SK-N-MC (cell line): ENCODE measurements at regions not wholly inside any gene's neighbourhood (a gene's known extent, or its start where the extent isn't known, plus 50 kb on each side); places are given as distances from the start of the nearest gene placed in this dataset.

Experiments
- DNase-seq: peaks from one replicate; pipeline ENCODE4 v3.0.0-alpha.2; 2011; ENCODE audit warnings: low read depth, low spot score
- H3K27ac ChIP-seq: fragments of 200-600 bp; sonication (generic); 2 replicates; pipeline ENCODE4 v1.5.1; 2016; ENCODE audit warnings: mixed run types
- H3K36me3 ChIP-seq: fragments of 200-600 bp; sonication (generic); 2 replicates; pipeline ENCODE4 v1.6.1; 2017; ENCODE audit warnings: antibody characterized with exemption, low read length, mixed read lengths; ENCODE audit not compliant: insufficient read depth
- H3K4me3 ChIP-seq: fragments of 200-600 bp; sonication (generic); 2 replicates; pipeline ENCODE4 v1.5.1; 2016
- H3K9ac ChIP-seq: fragments of 200-600 bp; sonication (generic); 2 replicates; pipeline ENCODE4 v1.8.0; 2017; ENCODE audit warnings: mixed run types, mixed read lengths; ENCODE audit not compliant: insufficient read length
- H3K9me3 ChIP-seq: fragments of 200-600 bp; sonication (generic); 2 replicates; pipeline ENCODE4 v1.6.1; 2017; ENCODE audit warnings: low read depth, mild to moderate bottlenecking, antibody characterized with exemption, low read length, moderate library complexity, mixed read lengths
- EZH2 ChIP-seq: fragments of 200-600 bp; sonication (generic); IDR thresholded peaks from one replicate; pipeline ENCODE4 v1.6.1; 2017; ENCODE audit warnings: antibody characterized with exemption
- FOXP2 ChIP-seq: optimal IDR thresholded peaks from 2 replicates; pipeline ENCODE3; 2011; ENCODE audit warnings: mild to moderate bottlenecking, moderate library complexity; ENCODE audit not compliant: insufficient read depth; ENCODE audit errors: extremely low read length, control extremely low read depth
- POLR2AphosphoS5 ChIP-seq: IDR thresholded peaks from 2 replicates; pipeline ENCODE4 v1.6.1; 2012; ENCODE audit warnings: mild to moderate bottlenecking, low read depth, low read length, borderline replicate concordance

DNA sequence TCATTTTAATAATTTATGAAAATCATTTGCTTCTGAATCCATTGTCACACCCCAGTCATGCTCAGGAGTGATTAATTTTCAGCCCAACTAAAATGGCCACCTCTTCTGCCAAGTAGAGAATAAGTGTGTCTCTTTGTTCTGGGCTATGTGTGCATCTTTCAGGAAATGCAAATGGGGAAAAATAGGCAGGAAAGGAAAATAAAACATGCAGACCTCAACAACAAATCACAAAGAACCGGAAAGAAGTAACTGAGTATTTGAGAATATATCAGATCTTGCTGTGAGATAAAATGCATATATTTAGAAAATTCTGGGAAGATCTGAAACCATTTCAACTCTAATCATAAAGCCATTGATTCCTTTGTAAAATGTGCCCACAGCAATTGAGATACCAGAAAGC, 763.9 kb downstream of the GALC start:
- peak overlapping the region; percentile 27 for H3K9ac ChIP-seq
- peaks cover 6% of the 10 kb centered on the region; the same call in 1 of the 2 replicates for H3K36me3 ChIP-seq
- TF ChIP-seq FOXP2 (no peak), EZH2 (no peak), POLR2AphosphoS5 (no peak; the same call in 1 of the 2 replicates)
- peak overlapping the region; percentile 30 for H3K4me3 ChIP-seq
- H3K27ac ChIP-seq: peak overlapping the region; percentile 92
- peaks cover 5% of the 10 kb centered on the region; the same call in 1 of the 2 replicates for H3K9me3 ChIP-seq
- peak; percentile 88 for DNase-seq

DNA sequence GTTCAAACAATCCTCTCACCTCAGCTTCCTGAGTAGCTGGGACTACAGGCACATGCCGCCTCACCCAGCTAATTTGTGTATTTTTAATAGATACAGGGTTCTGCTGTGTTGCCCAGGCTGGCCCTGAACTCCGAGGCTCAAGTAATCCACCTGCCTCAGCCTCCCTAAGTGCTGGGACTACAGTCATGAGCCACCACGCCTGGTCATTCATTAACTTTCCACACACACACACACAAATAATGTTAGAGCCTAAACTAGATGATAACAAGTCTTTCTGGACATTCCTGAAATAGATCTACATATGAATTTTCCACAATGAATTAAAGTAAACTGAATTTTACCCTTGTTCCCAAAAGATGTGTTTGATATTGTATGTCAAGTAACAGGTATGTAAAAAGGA, 776.0 kb downstream of the GALC start:
- H3K9ac ChIP-seq: no peak overlapping the region
- no peak for DNase-seq
- no peak overlapping the region for H3K4me3 ChIP-seq
- H3K27ac ChIP-seq: no peak overlapping the region
- TF ChIP-seq EZH2: no peak
- no peak for TF ChIP-seq POLR2AphosphoS5
- no peak for TF ChIP-seq FOXP2
- no peaks in the 10 kb centered on the region for H3K36me3 ChIP-seq
- H3K9me3 ChIP-seq: no peaks in the 10 kb centered on the region; the same call in 1 of the 2 replicates

DNA sequence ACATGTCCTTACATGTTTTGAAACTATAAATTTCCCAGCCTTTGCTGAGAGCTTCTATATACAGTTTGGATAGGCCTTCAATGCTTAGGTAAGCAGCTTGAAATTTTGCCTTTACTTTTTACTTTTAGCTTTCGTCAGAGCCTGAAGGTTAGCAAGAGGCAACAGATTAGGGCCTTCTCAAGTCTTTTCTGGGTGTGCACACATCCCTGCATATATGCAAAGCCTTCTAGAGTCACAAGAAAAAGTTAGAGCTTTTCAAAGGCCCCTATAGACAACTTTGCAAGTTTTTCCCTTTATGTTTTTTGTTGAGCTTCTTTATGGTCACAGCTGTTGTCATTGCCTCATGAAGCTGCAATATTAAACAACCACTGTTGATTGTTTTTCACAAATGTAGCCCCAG, 778.4 kb downstream of the GALC start:
- no peak overlapping the region for H3K27ac ChIP-seq
- no peak overlapping the region for H3K4me3 ChIP-seq
- DNase-seq: no peak
- H3K9me3 ChIP-seq: no peaks in the 10 kb centered on the region; the same call in 1 of the 2 replicates
- TF ChIP-seq FOXP2 (no peak), POLR2AphosphoS5 (no peak), EZH2 (no peak)
- H3K36me3 ChIP-seq: no peaks in the 10 kb centered on the region
- no peak overlapping the region for H3K9ac ChIP-seq

DNA sequence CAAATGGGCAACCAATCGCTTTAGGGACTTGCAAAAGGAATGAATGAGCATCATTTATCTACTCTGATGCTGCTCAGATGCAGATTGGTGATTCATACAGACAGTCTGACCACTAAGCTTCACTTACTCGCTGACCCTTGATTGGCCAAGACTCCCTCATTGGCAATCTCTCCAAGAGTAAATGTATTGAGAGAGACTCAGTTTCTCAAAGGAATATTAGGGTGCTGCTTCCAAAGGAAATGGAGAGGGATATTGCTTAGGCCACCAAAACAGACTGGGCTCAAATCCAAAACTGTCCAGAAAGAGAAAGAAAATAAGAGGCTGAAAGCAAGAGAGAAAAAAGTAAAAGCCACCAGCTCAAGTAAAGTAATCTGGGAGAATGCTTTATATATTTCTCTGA, 785.2 kb downstream of the GALC start:
- H3K9ac ChIP-seq: no peak overlapping the region
- H3K27ac ChIP-seq: no peak overlapping the region
- H3K36me3 ChIP-seq: no peaks in the 10 kb centered on the region
- TF ChIP-seq EZH2 (no peak), POLR2AphosphoS5 (no peak), FOXP2 (no peak)
- no peaks in the 10 kb centered on the region; the same call in 1 of the 2 replicates for H3K9me3 ChIP-seq
- no peak overlapping the region for H3K4me3 ChIP-seq
- no peak for DNase-seq

DNA sequence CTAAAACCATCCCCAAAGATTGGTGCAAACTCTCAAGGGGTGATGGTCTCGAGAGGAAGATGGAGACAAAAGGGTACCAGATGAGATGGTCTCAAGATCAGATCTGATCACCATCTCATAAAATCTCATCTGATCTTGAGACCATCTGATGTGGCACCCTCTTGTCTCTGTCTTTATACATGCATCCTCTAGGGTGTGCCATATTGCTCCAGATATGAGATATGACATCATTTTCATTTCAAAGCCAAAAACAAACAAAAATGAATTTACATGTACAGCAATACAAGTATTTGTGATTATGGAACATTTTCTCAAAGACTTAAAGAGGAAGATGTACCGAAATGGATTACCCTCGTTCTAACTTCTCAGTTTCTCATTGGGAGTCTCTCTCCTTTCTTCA, 787.2 kb downstream of the GALC start:
- Histone ChIP-seq H3K27ac (no peak overlapping the region), H3K9ac (no peak overlapping the region), H3K36me3 (no peaks in the 10 kb centered on the region), H3K4me3 (no peak overlapping the region), H3K9me3 (no peaks in the 10 kb centered on the region)
- TF ChIP-seq EZH2 (no peak), POLR2AphosphoS5 (no peak), FOXP2 (no peak)
- no peak for DNase-seq

DNA sequence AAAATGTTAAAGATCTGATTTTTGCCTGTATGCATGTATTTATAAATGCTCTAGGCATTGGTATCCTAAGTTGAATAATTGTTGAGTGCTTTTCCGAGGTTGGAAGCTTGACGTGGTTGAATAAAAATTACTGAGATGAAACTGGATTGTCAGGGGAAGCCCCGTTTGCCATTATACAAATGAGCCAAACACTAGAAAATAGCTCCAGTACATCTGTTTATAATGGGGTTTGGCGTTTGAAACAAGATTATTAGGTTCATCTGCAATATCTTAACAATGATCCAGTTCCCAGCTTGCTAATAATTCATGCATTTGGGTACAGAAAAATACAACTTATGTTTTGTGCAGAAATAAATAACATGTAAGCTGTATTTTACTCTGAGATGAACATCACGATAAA, 789.6 kb downstream of the GALC start:
- H3K4me3 ChIP-seq: no peak overlapping the region
- TF ChIP-seq EZH2: no peak
- TF ChIP-seq FOXP2: no peak
- no peak for TF ChIP-seq POLR2AphosphoS5
- no peaks in the 10 kb centered on the region for H3K36me3 ChIP-seq
- H3K9ac ChIP-seq: no peak overlapping the region
- no peak overlapping the region; the same call in 1 of the 2 replicates for H3K27ac ChIP-seq
- no peak for DNase-seq
- no peaks in the 10 kb centered on the region for H3K9me3 ChIP-seq

DNA sequence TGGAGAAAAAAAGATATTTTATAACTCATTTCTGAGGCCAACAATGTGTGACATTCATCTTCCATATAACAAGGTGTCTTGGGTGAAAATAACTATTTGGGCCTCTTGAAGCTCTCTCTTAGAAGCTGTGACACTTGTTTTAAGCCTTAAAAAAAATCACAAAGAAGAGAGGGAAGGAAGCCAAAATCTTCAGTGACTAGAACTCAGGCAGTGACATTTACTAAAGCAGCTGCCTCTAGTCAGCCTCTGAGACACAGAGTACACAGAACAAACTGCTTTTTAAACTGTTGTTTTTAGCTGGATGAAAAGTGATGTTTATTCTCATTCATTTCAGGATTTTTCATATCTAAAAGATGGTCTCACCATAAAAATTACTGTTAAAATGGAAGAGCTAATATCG, 793.6 kb downstream of the GALC start:
- H3K9me3 ChIP-seq: no peaks in the 10 kb centered on the region
- H3K4me3 ChIP-seq: no peak overlapping the region
- H3K27ac ChIP-seq: peak overlapping the region; percentile 67
- no peak for DNase-seq
- H3K9ac ChIP-seq: no peak overlapping the region
- H3K36me3 ChIP-seq: no peaks in the 10 kb centered on the region
- TF ChIP-seq POLR2AphosphoS5: no peak
- TF ChIP-seq EZH2: no peak
- TF ChIP-seq FOXP2: no peak

DNA sequence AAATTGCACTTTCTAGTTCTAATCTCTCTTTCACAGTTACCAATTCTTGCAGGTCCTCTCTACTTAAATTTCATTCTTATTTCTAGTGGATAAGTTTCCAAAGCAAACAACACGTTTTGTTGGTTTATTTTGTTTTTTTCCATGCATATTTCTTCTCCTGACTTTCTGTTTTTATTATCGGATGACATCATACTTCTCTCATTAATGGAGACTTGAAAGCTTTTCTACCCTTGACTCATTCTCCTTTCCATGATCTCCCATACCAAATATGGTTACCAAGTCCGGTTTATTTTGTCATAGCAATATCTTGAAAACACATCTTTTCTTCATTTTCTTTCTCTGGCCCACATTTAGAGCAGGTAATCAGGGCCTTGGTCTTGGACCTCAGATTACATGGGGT, 796.5 kb downstream of the GALC start:
- H3K36me3 ChIP-seq: no peaks in the 10 kb centered on the region
- H3K9me3 ChIP-seq: no peaks in the 10 kb centered on the region
- DNase-seq: no peak
- no peak overlapping the region for H3K27ac ChIP-seq
- no peak overlapping the region for H3K9ac ChIP-seq
- TF ChIP-seq POLR2AphosphoS5 (no peak), EZH2 (no peak), FOXP2 (no peak)
- H3K4me3 ChIP-seq: no peak overlapping the region

DNA sequence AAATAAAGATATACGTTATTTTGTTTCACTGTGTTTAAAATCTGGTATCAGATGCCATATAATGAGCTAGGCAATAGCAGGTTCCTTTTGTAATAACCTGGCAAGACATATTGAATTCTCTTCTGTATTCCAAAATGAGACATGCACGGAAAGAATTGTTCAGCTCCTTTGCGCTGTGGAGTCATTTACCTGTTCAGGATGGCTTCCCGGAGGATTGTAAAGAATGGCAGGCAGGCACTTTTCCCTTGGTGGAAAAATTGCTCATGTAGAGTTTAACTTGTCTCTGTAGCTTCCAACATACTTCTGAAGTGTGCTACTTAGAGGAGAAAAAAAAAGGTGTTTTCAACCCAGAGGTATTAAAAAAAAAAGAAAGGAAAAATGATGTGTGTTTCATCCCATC, 805.2 kb downstream of the GALC start:
- DNase-seq: no peak
- no peak for TF ChIP-seq EZH2
- no peak for TF ChIP-seq FOXP2
- no peak for TF ChIP-seq POLR2AphosphoS5
- H3K27ac ChIP-seq: no peak overlapping the region
- no peaks in the 10 kb centered on the region for H3K36me3 ChIP-seq
- no peak overlapping the region for H3K4me3 ChIP-seq
- H3K9me3 ChIP-seq: no peaks in the 10 kb centered on the region
- H3K9ac ChIP-seq: no peak overlapping the region
